Spleen (tissue), 11 donors: ENCODE measurements at regions not wholly inside any gene's neighbourhood (a gene's known extent, or its start where the extent isn't known, plus 50 kb on each side); places are given as distances from the start of the nearest gene placed in this dataset.

Experiments
- DNase-seq: peaks from one replicate; pipeline ENCODE4 v3.0.0-alpha.2; 2020
- H3K27ac ChIP-seq, 8 donors: fragments of 200-600 bp; sonication (generic) in 7 of 8; 1 replicate in 4 of 8; 2 replicates in 4 of 8; pipeline versions ENCODE4 v1.5.0 to v1.8.0; 2016 to 2021; ENCODE audit warnings: inconsistent platforms in 4 of 8, mild to moderate bottlenecking in 4 of 8, moderate library complexity in 1 of 8
- H3K27me3 ChIP-seq, 7 donors: fragments of 200-600 bp; sonication (generic) in 6 of 7; replicated peaks in 1 of 7; 1 replicate in 4 of 7; 2 replicates in 3 of 7; pipeline versions ENCODE4 v1.5.0 to v1.8.0; 2016 to 2021; ENCODE audit warnings: inconsistent platforms in 3 of 7, mild to moderate bottlenecking in 1 of 7
- H3K36me3 ChIP-seq, 6 donors: fragments of 200-600 bp; sonication (generic) in 5 of 6; 1 replicate in 4 of 6; 2 replicates in 2 of 6; pipeline versions ENCODE4 v1.5.0 to v1.8.0; 2016 to 2021; ENCODE audit warnings: inconsistent platforms in 2 of 6
- H3K4me1 ChIP-seq, 6 donors: fragments of 200-600 bp; sonication (generic) in 5 of 6; 1 replicate in 3 of 6; 2 replicates in 3 of 6; pipeline versions ENCODE4 v1.5.0 to v1.8.0; 2016 to 2021; ENCODE audit warnings: inconsistent platforms in 3 of 6
- H3K4me3 ChIP-seq, 8 donors: fragments of 200-600 bp; sonication (generic) in 7 of 8; 1 replicate in 4 of 8; 2 replicates in 4 of 8; pipeline versions ENCODE4 v1.5.0 to v1.8.0; 2016 to 2021; ENCODE audit warnings: inconsistent platforms in 4 of 8, mild to moderate bottlenecking in 4 of 8, moderate library complexity in 2 of 8
- H3K9me3 ChIP-seq, 8 donors: fragments of 200-600 bp; sonication (generic) in 7 of 8; 1 replicate in 4 of 8; 2 replicates in 4 of 8; pipeline versions ENCODE4 v1.5.0 to v1.8.0; 2016 to 2021; ENCODE audit warnings: inconsistent platforms in 4 of 8
- CTCF ChIP-seq, 11 experiments: fragments of 200-600 bp in 7 of 11; fragments of 450-650 bp in 4 of 11; sonication (generic) in 4 of 11; IDR thresholded peaks in 8 of 11; conservative IDR thresholded peaks in 3 of 11; 1 replicate in 7 of 11; 2 replicates in 4 of 11; pipeline versions ENCODE4 v1.4.0 to v1.8.0; 2016 to 2021; ENCODE audit warnings: antibody characterized with exemption in 11 of 11, inconsistent platforms in 4 of 11, mild to moderate bottlenecking in 1 of 11
- POLR2A ChIP-seq, 3 donors: fragments of 450-650 bp; IDR thresholded peaks; one replicate each; pipeline ENCODE4 v1.5.1; 2017; ENCODE audit warnings: antibody characterized with exemption in 3 of 3, mild to moderate bottlenecking in 1 of 3
- POLR2AphosphoS5 ChIP-seq, 3 donors: sonication (generic); formaldehyde crosslinking; IDR thresholded peaks; one replicate each; pipeline ENCODE4 v1.5.1; 2017; ENCODE audit warnings: antibody characterized with exemption in 3 of 3
- WGBS, 5 donors: extraction: QIAGEN DNeasy Blood & Tissue Kit in 3 of 5; methylation state at CpG; one replicate each; pipeline versions ENCODE4 v1.1.5 to v1.1.7; 2013 to 2018; 5-methylcytosine and 5-hydroxymethylcytosine counted together
- intact Hi-C: fragments of 100-400 bp; cut with DNase I; formaldehyde crosslinking; loops from one replicate; pipeline ENCODE4 v1.15.0; 2023; ENCODE audit warnings: low total_unique reads
- donor health status: healthy with polysubstance abuse.
- donor health status: DM: no; HTN: no; CAD: no; lungs with moderate emphysema.
- donor health status: DM: no; HTN: no; CAD: no.
- donor health status: Bipolar disorder and iron deficiency.
- donor health status: healthy.
- donor health status: DM: no; HTN: no; CAD: no.
- donor health status: DM: yes; HTN: yes; CAD: no.

- TF ChIP-seq POLR2AphosphoS5 (IDR thresholded peaks at IDR 0.05) (no peak), CTCF (IDR thresholded peaks at IDR 0.05 in 8 of 11, conservative IDR thresholded peaks at IDR 0.05 in 3 of 11) (no peak), POLR2A (IDR thresholded peaks at IDR 0.05) (no peak)
- no peak overlapping the region for H3K27ac ChIP-seq
- peaks cover 0 to 3% (median 0%) of the 10 kb centered on the region in 6 donors for H3K4me1 ChIP-seq
- WGBS, 5 donors, result 74 to 78% (median 77%) methylated on average over 11 to 16 of the region's 16 CpGs
- no peak overlapping the region for H3K4me3 ChIP-seq
- intact Hi-C loops, result no loop called here
- DNase-seq, result no peak
- peaks cover 0 to 52% (median 0%) of the 10 kb centered on the region in 7 donors for H3K27me3 ChIP-seq
- H3K36me3 ChIP-seq, result no peaks in the 10 kb centered on the region
- no peaks in the 10 kb centered on the region for H3K9me3 ChIP-seq
Measured at GRCh38 chr19:30679153-30679702, 307.0 kb downstream of the ZNF536 start.

- Histone ChIP-seq H3K27ac (no peak overlapping the region), H3K4me3 (no peak overlapping the region), H3K4me1 (peaks cover 0 to 3% (median 0%) of the 10 kb centered on the region in 6 donors), H3K9me3 (no peaks in the 10 kb centered on the region), H3K36me3 (no peaks in the 10 kb centered on the region), H3K27me3 (peaks cover 0 to 47% (median 0%) of the 10 kb centered on the region in 7 donors)
- DNase-seq, result no peak
- TF ChIP-seq CTCF (IDR thresholded peaks at IDR 0.05 in 8 of 11, conservative IDR thresholded peaks at IDR 0.05 in 3 of 11) (no peak), POLR2A (IDR thresholded peaks at IDR 0.05) (no peak), POLR2AphosphoS5 (IDR thresholded peaks at IDR 0.05) (no peak)
- intact Hi-C loops, result no loop called here
- 76 to 90% (median 83%) methylated on average over 10 of the region's 10 CpGs for WGBS, 5 donors
Measured at GRCh38 chr19:30678168-30678567, 306.0 kb downstream of the ZNF536 start.

GRCh38 chr19:30677702-30678101 lies 305.5 kb downstream of the ZNF536 start:
- TF ChIP-seq POLR2AphosphoS5 (IDR thresholded peaks at IDR 0.05), result no peak
- no peak for TF ChIP-seq POLR2A (IDR thresholded peaks at IDR 0.05)
- no peak for TF ChIP-seq CTCF (IDR thresholded peaks at IDR 0.05 in 8 of 11, conservative IDR thresholded peaks at IDR 0.05 in 3 of 11)

DNA sequence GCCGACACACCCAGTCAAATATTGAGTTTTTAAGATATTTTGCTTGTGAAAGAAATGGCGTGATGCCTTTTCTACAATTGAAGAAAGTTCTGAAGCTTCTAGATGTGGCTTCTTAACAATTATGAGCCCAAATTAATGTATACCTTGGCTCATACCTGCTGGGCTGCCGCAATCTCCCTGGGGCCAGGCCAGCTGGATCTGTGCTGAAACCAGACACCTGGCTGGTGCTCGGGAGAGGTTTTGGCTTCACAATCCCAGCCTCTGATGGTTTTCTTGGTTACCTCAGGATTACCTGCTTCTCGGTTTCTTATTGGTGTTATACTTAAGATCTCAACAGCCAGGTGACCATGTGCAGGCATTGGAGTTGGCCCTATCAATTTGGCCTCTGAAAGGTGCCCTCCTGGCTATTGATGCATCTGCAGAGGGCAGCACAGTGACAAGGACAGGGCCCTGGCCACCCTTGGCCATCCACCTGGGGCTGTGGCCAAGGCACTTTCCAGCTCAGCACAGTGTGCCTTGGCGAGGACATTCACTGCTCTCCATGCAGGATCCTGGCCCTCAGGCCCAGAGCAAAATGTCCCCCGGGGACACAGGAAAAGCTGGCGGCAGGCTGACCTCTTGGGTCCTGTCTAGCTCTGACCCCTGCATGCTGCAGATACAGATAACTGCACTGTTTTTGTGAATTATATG lies 305.0 kb downstream of the ZNF536 start:
- WGBS, 5 donors, result 72 to 85% (median 81%) methylated on average over 8 of the region's 8 CpGs
- TF ChIP-seq POLR2AphosphoS5 (IDR thresholded peaks at IDR 0.05), result no peak
- TF ChIP-seq POLR2A (IDR thresholded peaks at IDR 0.05), result no peak
- TF ChIP-seq CTCF (IDR thresholded peaks at IDR 0.05 in 8 of 11, conservative IDR thresholded peaks at IDR 0.05 in 3 of 11), result no peak

More at GRCh38 chr19:30677702-30678101, 305.5 kb downstream of the ZNF536 start:
- Histone ChIP-seq H3K4me1 (peaks cover 0 to 2% (median 0%) of the 10 kb centered on the region in 6 donors), H3K27ac (no peak overlapping the region), H3K27me3 (peaks cover 0 to 43% (median 0%) of the 10 kb centered on the region in 7 donors), H3K36me3 (no peaks in the 10 kb centered on the region), H3K4me3 (no peak overlapping the region), H3K9me3 (no peaks in the 10 kb centered on the region)
- WGBS, 5 donors, result 65 to 88% (median 70%) methylated on average over 6 of the region's 6 CpGs
- no peak for DNase-seq
- intact Hi-C loops, result no loop called here

More for the DNA sequence above, 305.0 kb downstream of the ZNF536 start:
- H3K27me3 ChIP-seq, result peaks cover 0 to 37% (median 0%) of the 10 kb centered on the region in 7 donors
- no peaks in the 10 kb centered on the region for H3K36me3 ChIP-seq
- intact Hi-C loops, result no loop called here
- no peak overlapping the region for H3K4me3 ChIP-seq
- DNase-seq, result no peak
- no peaks in the 10 kb centered on the region for H3K4me1 ChIP-seq
- no peaks in the 10 kb centered on the region for H3K9me3 ChIP-seq
- no peak overlapping the region for H3K27ac ChIP-seq
